HG02763 (cell line): ENCODE measurements at regions not wholly inside any gene's neighbourhood (a gene's known extent, or its start where the extent isn't known, plus 50 kb on each side); places are given as distances from the start of the nearest gene placed in this dataset.

Experiments
- ATAC-seq: cut with Tn5 transposase; IDR thresholded peaks from one replicate; pipeline ENCODE4 v1.9.1; 2021; ENCODE audit warnings: mild to moderate bottlenecking, moderate library complexity; ENCODE audit not compliant: unreplicated experiment

DNA sequence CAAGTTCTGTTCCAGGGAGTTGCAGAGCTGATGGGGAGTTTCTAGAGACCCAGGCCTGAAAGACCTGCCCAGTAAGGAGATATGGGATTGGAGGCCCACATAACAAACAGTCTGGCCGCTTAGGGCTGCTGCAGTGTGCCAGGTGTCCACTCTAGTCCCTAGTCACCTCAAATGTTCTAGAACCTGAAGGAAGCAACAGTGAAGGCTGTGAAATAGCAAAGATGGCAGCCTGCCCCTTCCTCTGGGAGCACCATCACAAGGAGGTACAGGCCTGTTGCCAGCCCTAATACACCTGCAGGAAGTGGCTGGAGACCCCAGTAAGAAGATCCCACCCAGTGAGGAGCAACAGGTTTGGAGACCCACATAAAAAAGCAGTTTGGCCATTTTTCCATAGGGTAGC lies 783.8 kb upstream of the EDIL3 start:
- no peak for ATAC-seq

GRCh38 chr5:85170183-85170582 lies 785.5 kb upstream of the EDIL3 start:
- no peak for ATAC-seq

GRCh38 chr5:85173469-85173868 lies 788.8 kb upstream of the EDIL3 start:
- no peak for ATAC-seq

DNA sequence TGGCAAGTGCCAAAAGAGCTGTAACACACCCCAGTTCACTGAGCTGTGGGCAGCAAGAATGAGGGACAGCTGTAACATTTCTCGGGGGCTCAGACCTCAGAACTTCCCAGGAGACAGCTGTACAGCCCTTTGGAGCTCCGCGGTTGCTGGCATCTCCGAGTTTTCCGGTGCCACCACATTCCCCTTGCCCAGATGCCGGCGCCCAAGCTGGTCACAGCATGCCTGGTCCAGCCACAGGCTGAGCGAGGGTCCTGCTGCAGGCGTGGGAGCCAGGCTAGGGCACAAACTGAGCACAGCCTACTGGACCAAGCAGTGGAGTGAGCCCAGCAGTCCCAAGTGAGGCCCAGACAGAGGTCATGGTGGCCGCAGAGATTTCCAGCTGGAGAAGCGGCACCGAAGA lies 797.7 kb upstream of the EDIL3 start:
- no peak for ATAC-seq

GRCh38 chr5:85204289-85204688 lies 819.6 kb upstream of the EDIL3 start:
- ATAC-seq = no peak

DNA sequence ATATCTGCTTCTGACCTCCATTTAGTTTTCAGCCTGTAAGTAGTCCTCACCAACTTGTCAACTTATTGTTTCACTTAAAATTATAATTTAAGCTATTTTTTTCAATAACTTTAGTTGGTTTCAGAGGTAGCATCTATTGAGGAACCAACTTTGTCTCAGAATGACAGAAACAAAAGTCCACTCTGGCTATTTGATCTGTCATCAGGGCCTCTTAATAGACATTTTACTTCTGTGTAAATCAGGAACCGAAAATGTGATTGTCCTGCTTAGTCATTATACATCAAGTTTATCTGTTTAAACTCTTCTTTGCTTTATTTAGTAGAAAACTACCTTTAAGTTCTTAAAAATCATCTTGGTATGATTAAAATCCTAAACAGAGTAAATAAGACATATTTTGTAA lies 820.8 kb upstream of the EDIL3 start:
- ATAC-seq = no peak

DNA sequence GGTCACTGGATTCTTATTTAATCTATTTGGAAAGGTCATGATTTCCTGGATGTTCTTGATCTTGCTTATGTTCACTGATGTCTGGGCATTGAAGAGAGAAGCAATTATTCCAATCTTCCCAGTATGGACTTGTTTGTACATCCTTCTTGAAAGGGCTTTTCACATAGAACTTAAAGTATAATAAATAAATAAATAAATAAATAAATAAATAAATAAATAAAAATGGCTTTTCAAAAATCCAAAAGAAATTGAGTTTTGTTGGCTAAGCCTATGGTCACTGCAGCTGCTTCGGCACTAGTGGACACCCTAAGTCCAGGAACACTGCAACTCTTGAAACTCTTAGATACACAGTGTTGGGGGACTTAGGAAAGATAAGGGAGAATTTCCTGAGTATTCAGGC lies 840.7 kb upstream of the EDIL3 start:
- no peak for ATAC-seq

GRCh38 chr5:85249204-85249603 lies 864.5 kb upstream of the EDIL3 start:
- ATAC-seq = no peak

- no peak for ATAC-seq
Observed at GRCh38 chr5:85263125-85263524, 878.4 kb upstream of the EDIL3 start.

DNA sequence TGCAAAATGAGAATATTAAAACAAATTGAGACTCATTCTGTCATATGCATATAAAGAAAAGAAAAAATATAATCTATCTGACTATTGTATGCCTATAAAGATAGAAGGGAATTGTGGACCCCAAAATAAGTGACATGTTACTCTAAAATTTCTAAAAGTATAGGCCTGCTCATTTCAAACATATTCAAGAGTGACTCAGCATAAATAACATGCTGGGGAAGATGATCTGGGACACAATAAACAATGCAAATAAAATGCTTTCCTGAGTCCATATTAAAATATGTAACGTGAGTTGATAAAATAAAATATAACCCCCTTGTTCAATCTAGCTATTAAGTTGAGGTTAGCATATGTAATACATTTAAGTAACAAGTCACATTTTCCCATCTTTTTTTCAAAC lies 882.0 kb upstream of the EDIL3 start:
- ATAC-seq = no peak

DNA sequence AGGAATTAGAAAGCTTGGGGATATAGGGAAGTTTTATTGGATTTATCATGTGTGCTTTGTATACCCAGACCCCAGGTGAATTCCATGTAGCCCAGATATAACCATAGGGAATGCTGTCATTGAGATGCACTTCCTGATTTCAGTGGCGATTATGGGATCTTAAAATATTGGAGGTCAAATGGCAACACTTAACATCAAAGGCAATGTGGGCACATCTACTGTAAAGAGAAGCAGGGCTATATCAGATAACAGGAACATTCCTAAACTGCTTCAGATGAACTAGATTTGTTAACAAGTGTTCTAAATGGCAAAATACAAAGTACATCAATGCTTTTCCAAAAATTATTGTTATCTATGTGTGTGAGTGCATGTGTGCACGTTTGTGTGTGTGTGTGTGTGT lies 883.5 kb upstream of the EDIL3 start:
- no peak for ATAC-seq

- no peak for ATAC-seq
Observed at GRCh38 chr5:85278193-85278592, 893.5 kb upstream of the EDIL3 start.

GRCh38 chr5:85288914-85289313 lies 904.2 kb upstream of the EDIL3 start:
- ATAC-seq = no peak

- ATAC-seq = no peak
Observed at GRCh38 chr5:85293145-85293785, 908.6 kb upstream of the EDIL3 start.

DNA sequence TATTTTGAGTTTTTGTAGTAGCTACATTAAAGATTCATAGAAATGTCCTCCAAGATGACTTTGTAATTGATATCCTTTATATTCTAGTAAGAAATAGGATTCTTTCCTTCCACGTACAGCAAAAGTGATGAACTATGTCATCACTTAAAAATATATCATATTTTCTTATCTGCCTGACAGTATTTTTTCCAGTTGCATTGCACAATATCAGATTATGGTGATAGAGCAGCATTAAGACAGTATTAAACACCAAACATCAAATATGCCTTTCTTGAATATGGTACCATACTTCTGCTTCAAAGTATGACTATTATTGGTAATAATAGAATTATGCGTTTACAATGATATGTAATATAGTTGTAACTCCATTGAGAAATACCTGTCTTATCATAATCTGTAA lies 919.8 kb upstream of the EDIL3 start:
- ATAC-seq = no peak

GRCh38 chr5:85305766-85306165 lies 921.1 kb upstream of the EDIL3 start:
- ATAC-seq = no peak

GRCh38 chr5:85311536-85311935 lies 926.9 kb upstream of the EDIL3 start:
- ATAC-seq = no peak

DNA sequence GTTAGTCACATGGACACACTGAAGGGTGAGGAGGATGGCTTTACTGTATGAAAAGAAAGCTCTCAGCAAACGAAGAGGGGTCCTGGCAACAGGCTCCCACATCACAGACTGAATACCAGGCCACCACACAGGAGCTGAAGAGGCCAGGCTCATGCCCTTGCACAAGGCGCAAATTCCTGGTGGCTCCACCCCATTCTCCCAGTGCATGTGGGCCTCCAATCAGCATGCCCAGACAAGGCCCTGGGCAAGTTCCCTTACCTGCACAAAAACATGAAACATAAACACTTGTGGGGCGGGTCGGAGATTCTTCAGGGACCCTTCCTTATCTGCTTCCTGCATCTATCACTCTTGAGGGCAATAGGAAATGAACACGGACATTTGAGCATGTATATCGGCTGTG lies 935.8 kb upstream of the EDIL3 start:
- no peak for ATAC-seq

- no peak for ATAC-seq
Observed at GRCh38 chr5:85333276-85333675, 948.6 kb upstream of the EDIL3 start.

DNA sequence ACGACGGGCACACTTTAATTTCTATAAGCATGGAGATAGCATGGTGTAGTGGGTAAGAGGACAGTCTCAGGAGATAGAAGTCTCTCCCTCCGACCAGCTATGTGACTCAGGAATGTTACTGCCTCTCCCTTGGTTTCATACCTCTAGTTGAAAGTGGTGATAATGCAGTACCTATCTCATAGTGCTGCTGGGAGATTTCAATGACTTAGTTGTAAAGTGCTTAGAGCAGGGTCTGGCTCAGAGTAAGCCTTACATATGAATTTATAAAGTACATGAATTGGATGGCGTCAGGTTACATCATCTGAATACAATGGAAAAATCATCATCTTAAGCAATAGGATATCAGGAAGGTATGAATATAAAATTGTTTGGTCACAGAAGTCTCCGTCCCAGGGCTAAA lies 952.8 kb upstream of the EDIL3 start:
- no peak for ATAC-seq

GRCh38 chr5:85340790-85341189 lies 956.1 kb upstream of the EDIL3 start:
- no peak for ATAC-seq

- ATAC-seq = no peak
Observed at GRCh38 chr5:85345818-85346217, 961.1 kb upstream of the EDIL3 start.

DNA sequence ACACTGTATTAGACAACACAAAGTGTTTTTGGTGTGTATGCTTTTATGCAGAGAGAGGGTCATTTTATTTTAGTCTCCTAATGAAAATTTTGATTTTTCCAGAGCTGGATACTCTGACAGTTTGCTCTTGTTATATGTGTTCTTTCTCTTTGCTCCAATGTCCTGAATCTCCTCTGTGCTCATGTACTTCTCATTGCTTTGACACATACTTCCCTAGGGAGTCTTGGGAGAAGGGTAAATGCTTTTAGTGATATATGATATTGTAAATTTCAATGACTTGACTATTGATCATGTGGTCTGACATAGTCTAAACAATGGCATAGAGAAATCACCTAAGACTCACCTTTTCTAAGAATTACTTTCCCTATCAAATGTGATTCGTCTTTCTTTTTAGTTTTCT lies 972.6 kb upstream of the EDIL3 start:
- no peak for ATAC-seq

DNA sequence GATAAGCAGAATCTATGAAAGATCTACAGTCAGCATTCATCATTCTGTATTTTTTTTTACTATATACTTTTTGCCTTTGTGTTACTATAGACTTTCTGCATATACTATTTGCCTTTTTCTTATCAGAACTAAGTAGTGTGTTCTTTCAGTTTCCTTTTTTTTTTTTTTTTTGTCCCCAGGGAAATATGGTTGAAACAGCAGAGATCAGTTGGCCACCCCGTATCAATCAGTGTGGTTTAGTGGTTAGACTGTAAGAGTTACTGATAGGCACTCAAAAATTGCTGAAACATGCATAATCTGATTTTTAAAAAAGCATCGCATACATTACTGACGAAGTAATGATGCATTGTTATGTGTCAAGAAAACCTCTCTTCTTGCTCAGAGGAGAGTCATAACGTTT lies 990.8 kb upstream of the EDIL3 start:
- no peak for ATAC-seq
